Astrocyte (in vitro differentiated cells and primary cell): ENCODE measurements at regions not wholly inside any gene's neighbourhood (a gene's known extent, or its start where the extent isn't known, plus 50 kb on each side); places are given as distances from the start of the nearest gene placed in this dataset.

Experiments
- DNase-seq: peaks from one replicate; pipeline ENCODE4 v3.0.0-alpha.2; 2010; ENCODE audit warnings: low read depth
- FAIRE-seq: peaks from 2 replicates; lab custom pipeline; 2011; peaks lifted over from hg19 to GRCh38; lab: Jason Lieb, UNC
- H2AFZ ChIP-seq: 2 replicates; pipeline ENCODE4 v1.6.0; 2012; ENCODE audit warnings: low read depth, low read length, inconsistent platforms
- H3K27ac ChIP-seq: 2 replicates; pipeline ENCODE4 v1.5.1; 2011; ENCODE audit warnings: low read depth, low read length, inconsistent platforms
- H3K27me3 ChIP-seq: 2 replicates; pipeline ENCODE4 v1.6.0; 2011; ENCODE audit warnings: low read length, inconsistent platforms; ENCODE audit not compliant: insufficient read depth
- H3K36me3 ChIP-seq: 2 replicates; pipeline ENCODE4 v1.5.1; 2011; ENCODE audit warnings: low read length, inconsistent platforms; ENCODE audit not compliant: insufficient read depth
- H3K4me1 ChIP-seq: 2 replicates; pipeline ENCODE4 v1.5.1; 2011; ENCODE audit warnings: low read length, inconsistent platforms; ENCODE audit not compliant: insufficient read depth
- H3K4me2 ChIP-seq: 2 replicates; pipeline ENCODE4 v1.6.0; 2012; ENCODE audit warnings: low read length, inconsistent platforms
- H3K4me3 ChIP-seq: 2 replicates; pipeline ENCODE4 v1.5.1; 2011; ENCODE audit warnings: low read depth, mild to moderate bottlenecking, low read length, inconsistent platforms; ENCODE audit not compliant: insufficient read depth
- H3K79me2 ChIP-seq: 2 replicates; pipeline ENCODE4 v1.6.0; 2012; ENCODE audit warnings: mild to moderate bottlenecking, low read length, inconsistent platforms; ENCODE audit not compliant: insufficient read depth
- H3K9ac ChIP-seq: 2 replicates; pipeline ENCODE4 v1.6.0; 2012; ENCODE audit warnings: mild to moderate bottlenecking, low read length, inconsistent platforms
- H3K9me3 ChIP-seq: 2 replicates; pipeline ENCODE4 v1.5.1; 2012; ENCODE audit warnings: low read depth, mild to moderate bottlenecking, low read length, inconsistent platforms; ENCODE audit not compliant: insufficient read depth
- H4K20me1 ChIP-seq: 2 replicates; pipeline ENCODE4 v1.6.0; 2012; ENCODE audit warnings: low read length, inconsistent platforms; ENCODE audit not compliant: insufficient read depth
- H3K27ac Mint-ChIP-seq: one replicate; pipeline ENCODE4 v1.8.0; 2021; ENCODE audit warnings: mild to moderate bottlenecking, mixed read lengths; ENCODE audit not compliant: unreplicated experiment
- H3K27me3 Mint-ChIP-seq: one replicate; pipeline ENCODE4 v1.8.0; 2021; ENCODE audit warnings: low read depth, mixed read lengths; ENCODE audit not compliant: unreplicated experiment
- H3K36me3 Mint-ChIP-seq: one replicate; pipeline ENCODE4 v1.8.0; 2021; ENCODE audit warnings: low read depth, mixed read lengths; ENCODE audit not compliant: unreplicated experiment
- H3K4me1 Mint-ChIP-seq: one replicate; pipeline ENCODE4 v1.8.0; 2021; ENCODE audit warnings: low read depth, mixed read lengths; ENCODE audit not compliant: unreplicated experiment
- H3K4me3 Mint-ChIP-seq: one replicate; pipeline ENCODE4 v1.8.0; 2021; ENCODE audit warnings: mild to moderate bottlenecking, moderate library complexity, mixed read lengths; ENCODE audit not compliant: unreplicated experiment
- H3K9me3 Mint-ChIP-seq: one replicate; pipeline ENCODE4 v1.8.0; 2021; ENCODE audit warnings: mild to moderate bottlenecking, mixed read lengths; ENCODE audit not compliant: unreplicated experiment
- EZH2 ChIP-seq: IDR thresholded peaks from 2 replicates; pipeline ENCODE4 v1.6.1; 2012; ENCODE audit warnings: mild to moderate bottlenecking, low read length, inconsistent platforms; ENCODE audit not compliant: insufficient read depth
- TF ChIP-seq, protein P1 (sequence below): IDR thresholded peaks from 2 replicates; pipeline ENCODE4 v1.5.1; 2011; ENCODE audit warnings: low read depth, mild to moderate bottlenecking, inconsistent platforms, low read length, moderate library complexity; ENCODE audit not compliant: insufficient read depth

DNA sequence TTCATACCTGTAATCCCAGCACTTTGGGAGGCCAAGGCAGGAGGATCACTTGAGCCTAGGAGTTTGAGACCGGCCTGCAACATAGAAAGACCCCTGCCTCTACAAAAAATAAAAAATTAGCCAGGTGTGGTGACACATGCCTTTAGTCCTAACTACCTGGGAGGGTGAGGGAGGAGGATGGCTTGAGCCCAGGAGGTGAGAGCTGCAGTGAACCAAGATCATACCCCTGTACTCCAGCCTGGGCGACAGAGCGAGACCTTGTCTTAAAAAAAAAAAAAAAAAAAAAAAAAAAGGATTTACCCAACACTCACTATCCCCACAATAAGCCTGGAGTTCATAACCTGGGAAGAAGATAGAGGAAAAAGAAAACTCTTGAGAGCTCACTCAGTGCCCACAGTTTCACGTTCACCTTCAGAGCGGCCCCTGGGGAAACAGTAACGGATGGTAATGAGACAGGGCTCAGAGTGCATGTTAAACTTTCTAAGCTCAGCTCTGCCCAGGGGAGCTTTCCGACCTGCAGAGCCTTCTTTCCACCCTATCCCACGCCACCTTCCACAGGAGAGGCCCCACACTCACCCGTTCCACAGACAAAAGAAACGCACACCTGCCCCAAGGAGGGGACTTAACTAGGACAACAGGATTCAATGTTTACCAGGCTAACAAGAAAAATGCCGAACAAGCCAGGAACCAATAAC, 259.8 kb upstream of the KLF14 start:
- peaks cover 50% of the 10 kb centered on the region for H3K4me1 Mint-ChIP-seq
- FAIRE-seq (no peak), DNase-seq (no peak)
- H3K27me3 ChIP-seq, result no peaks in the 10 kb centered on the region
- H3K4me3 Mint-ChIP-seq, result no peak overlapping the region
- no peak overlapping the region for H3K4me2 ChIP-seq
- H3K27ac ChIP-seq, result no peak overlapping the region
- TF ChIP-seq, protein P1, sequence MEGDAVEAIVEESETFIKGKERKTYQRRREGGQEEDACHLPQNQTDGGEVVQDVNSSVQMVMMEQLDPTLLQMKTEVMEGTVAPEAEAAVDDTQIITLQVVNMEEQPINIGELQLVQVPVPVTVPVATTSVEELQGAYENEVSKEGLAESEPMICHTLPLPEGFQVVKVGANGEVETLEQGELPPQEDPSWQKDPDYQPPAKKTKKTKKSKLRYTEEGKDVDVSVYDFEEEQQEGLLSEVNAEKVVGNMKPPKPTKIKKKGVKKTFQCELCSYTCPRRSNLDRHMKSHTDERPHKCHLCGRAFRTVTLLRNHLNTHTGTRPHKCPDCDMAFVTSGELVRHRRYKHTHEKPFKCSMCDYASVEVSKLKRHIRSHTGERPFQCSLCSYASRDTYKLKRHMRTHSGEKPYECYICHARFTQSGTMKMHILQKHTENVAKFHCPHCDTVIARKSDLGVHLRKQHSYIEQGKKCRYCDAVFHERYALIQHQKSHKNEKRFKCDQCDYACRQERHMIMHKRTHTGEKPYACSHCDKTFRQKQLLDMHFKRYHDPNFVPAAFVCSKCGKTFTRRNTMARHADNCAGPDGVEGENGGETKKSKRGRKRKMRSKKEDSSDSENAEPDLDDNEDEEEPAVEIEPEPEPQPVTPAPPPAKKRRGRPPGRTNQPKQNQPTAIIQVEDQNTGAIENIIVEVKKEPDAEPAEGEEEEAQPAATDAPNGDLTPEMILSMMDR, result no peak
- TF ChIP-seq EZH2, result no peak
- peaks cover 16% of the 10 kb centered on the region for H4K20me1 ChIP-seq
- H3K4me3 ChIP-seq, result no peak overlapping the region
- peaks cover 28% of the 10 kb centered on the region for H3K4me1 ChIP-seq
- H3K79me2 ChIP-seq, result no peaks in the 10 kb centered on the region
- H3K9me3 Mint-ChIP-seq, result no peaks in the 10 kb centered on the region
- H3K36me3 Mint-ChIP-seq, result peaks cover 13% of the 10 kb centered on the region
- H3K27ac Mint-ChIP-seq, result no peak overlapping the region
- H2AFZ ChIP-seq, result no peak overlapping the region
- H3K27me3 Mint-ChIP-seq, result no peaks in the 10 kb centered on the region
- no peak overlapping the region for H3K9ac ChIP-seq
- H3K9me3 ChIP-seq, result no peaks in the 10 kb centered on the region
- H3K36me3 ChIP-seq, result no peaks in the 10 kb centered on the region

GRCh38 chr7:130994378-130995115, 260.5 kb upstream of the KLF14 start:
- H4K20me1 ChIP-seq, result peaks cover 16% of the 10 kb centered on the region
- H3K4me3 Mint-ChIP-seq, result no peak overlapping the region
- H3K9me3 Mint-ChIP-seq, result no peaks in the 10 kb centered on the region
- H3K4me3 ChIP-seq, result no peak overlapping the region
- DNase-seq (peak; percentile 47), FAIRE-seq (no peak)
- TF ChIP-seq, protein P1, result no peak
- TF ChIP-seq EZH2, result no peak
- no peaks in the 10 kb centered on the region for H3K9me3 ChIP-seq
- no peaks in the 10 kb centered on the region for H3K27me3 ChIP-seq
- H3K36me3 ChIP-seq, result no peaks in the 10 kb centered on the region
- peak overlapping the region; percentile 49 for H3K4me2 ChIP-seq
- H3K27ac ChIP-seq, result no peak overlapping the region
- H3K9ac ChIP-seq, result no peak overlapping the region
- H3K4me1 Mint-ChIP-seq, result peaks cover 46% of the 10 kb centered on the region
- H3K4me1 ChIP-seq, result peaks cover 36% of the 10 kb centered on the region
- H3K27ac Mint-ChIP-seq, result no peak overlapping the region
- no peaks in the 10 kb centered on the region for H3K27me3 Mint-ChIP-seq
- H3K79me2 ChIP-seq, result no peaks in the 10 kb centered on the region
- H3K36me3 Mint-ChIP-seq, result peaks cover 15% of the 10 kb centered on the region
- no peak overlapping the region for H2AFZ ChIP-seq
